Peyer's patch (tissue), 4 donors: ENCODE measurements at regions not wholly inside any gene's neighbourhood (a gene's known extent, or its start where the extent isn't known, plus 50 kb on each side); places are given as distances from the start of the nearest gene placed in this dataset.

ENCODE experiments used
- DNase-seq, 3 donors: peaks; one replicate each; pipeline ENCODE4 v3.0.0-alpha.2; 2017 to 2019
- H3K27ac ChIP-seq, 4 donors: fragments of 200-600 bp; sonication (generic); one replicate each; pipeline ENCODE4 v1.5.1; 2016 to 2019
- H3K27me3 ChIP-seq, 2 donors: fragments of 200-600 bp; sonication (generic); one replicate each; pipeline ENCODE4 v1.5.1; 2019
- H3K36me3 ChIP-seq, 3 donors: fragments of 200-600 bp; sonication (generic); one replicate each; pipeline ENCODE4 v1.5.1; 2016 to 2019
- H3K4me1 ChIP-seq, 4 donors: fragments of 200-600 bp; sonication (generic); one replicate each; pipeline ENCODE4 v1.5.1; 2016 to 2019
- H3K4me3 ChIP-seq, 4 donors: fragments of 200-600 bp; sonication (generic); 1 replicate in 3 of 4; 2 replicates in 1 of 4; pipeline ENCODE4 v1.5.1; 2016 to 2019; ENCODE audit warnings: mild to moderate bottlenecking in 1 of 4
- H3K9me3 ChIP-seq, 4 donors: fragments of 200-600 bp; sonication (generic); one replicate each; pipeline ENCODE4 v1.5.1; 2016 to 2019; ENCODE audit warnings: mild to moderate bottlenecking in 1 of 4
- CTCF ChIP-seq, 6 experiments: fragments of 450-650 bp in 4 of 6; fragments of 200-600 bp in 2 of 6; sonication (generic) in 1 of 6; IDR thresholded peaks; one replicate each; pipeline ENCODE4 v1.5.1; 2017 to 2019; ENCODE audit warnings: antibody characterized with exemption in 6 of 6, mild to moderate bottlenecking in 3 of 6, moderate library complexity in 1 of 6
- POLR2A ChIP-seq, 2 donors: fragments of 450-650 bp; IDR thresholded peaks; one replicate each; pipeline ENCODE4 v1.5.1; 2017; ENCODE audit warnings: antibody characterized with exemption in 2 of 2, mild to moderate bottlenecking in 2 of 2, moderate library complexity in 2 of 2

- Histone ChIP-seq H3K4me1 (no peaks in the 10 kb centered on the region), H3K27me3 (no peaks in the 10 kb centered on the region), H3K9me3 (no peaks in the 10 kb centered on the region), H3K4me3 (no peak overlapping the region), H3K36me3 (no peaks in the 10 kb centered on the region), H3K27ac (no peak overlapping the region)
- DNase-seq: no peak
- no peak for TF ChIP-seq CTCF (IDR thresholded peaks at IDR 0.05)
- no peak for TF ChIP-seq POLR2A (IDR thresholded peaks at IDR 0.05)
Measured at GRCh38 chrX:82658492-82658891, 849.6 kb upstream of the POU3F4 start.

- Histone ChIP-seq H3K36me3 (no peaks in the 10 kb centered on the region), H3K4me1 (no peaks in the 10 kb centered on the region), H3K9me3 (no peaks in the 10 kb centered on the region), H3K27ac (no peak overlapping the region), H3K27me3 (no peaks in the 10 kb centered on the region), H3K4me3 (no peak overlapping the region)
- no peak for DNase-seq
- TF ChIP-seq POLR2A (IDR thresholded peaks at IDR 0.05) (no peak), CTCF (IDR thresholded peaks at IDR 0.05) (no peak)
Measured at GRCh38 chrX:82666355-82666754, 841.7 kb upstream of the POU3F4 start.

GRCh38 chrX:82675104-82675503 is 833.0 kb upstream of the POU3F4 start:
- Histone ChIP-seq H3K27ac (no peak overlapping the region), H3K27me3 (no peaks in the 10 kb centered on the region), H3K9me3 (no peaks in the 10 kb centered on the region), H3K4me1 (no peaks in the 10 kb centered on the region), H3K4me3 (no peak overlapping the region), H3K36me3 (no peaks in the 10 kb centered on the region)
- no peak for DNase-seq
- no peak for TF ChIP-seq POLR2A (IDR thresholded peaks at IDR 0.05)

GRCh38 chrX:82676386-82676785 is 831.7 kb upstream of the POU3F4 start:
- peak in 2 of 6 experiments; percentile 1 to 6 for TF ChIP-seq CTCF (IDR thresholded peaks at IDR 0.05)
- no peak for TF ChIP-seq POLR2A (IDR thresholded peaks at IDR 0.05)
- Histone ChIP-seq H3K9me3 (no peaks in the 10 kb centered on the region), H3K4me1 (no peaks in the 10 kb centered on the region), H3K4me3 (no peak overlapping the region), H3K27me3 (no peaks in the 10 kb centered on the region), H3K27ac (no peak overlapping the region), H3K36me3 (no peaks in the 10 kb centered on the region)
- DNase-seq: no peak

- Histone ChIP-seq H3K27ac (no peak overlapping the region), H3K4me1 (no peaks in the 10 kb centered on the region), H3K36me3 (no peaks in the 10 kb centered on the region), H3K27me3 (no peaks in the 10 kb centered on the region), H3K9me3 (no peaks in the 10 kb centered on the region), H3K4me3 (no peak overlapping the region)
- no peak for DNase-seq
- TF ChIP-seq POLR2A (IDR thresholded peaks at IDR 0.05): no peak
Measured at GRCh38 chrX:82677286-82677685, 830.8 kb upstream of the POU3F4 start.

- Histone ChIP-seq H3K27me3 (no peaks in the 10 kb centered on the region), H3K4me1 (no peaks in the 10 kb centered on the region), H3K36me3 (no peaks in the 10 kb centered on the region), H3K4me3 (no peak overlapping the region), H3K9me3 (no peaks in the 10 kb centered on the region), H3K27ac (no peak overlapping the region)
- TF ChIP-seq CTCF (IDR thresholded peaks at IDR 0.05) (no peak), POLR2A (IDR thresholded peaks at IDR 0.05) (no peak)
- DNase-seq: no peak
Measured at GRCh38 chrX:82692991-82693390, 815.1 kb upstream of the POU3F4 start.

- Histone ChIP-seq H3K4me1 (no peaks in the 10 kb centered on the region), H3K27ac (no peak overlapping the region), H3K36me3 (no peaks in the 10 kb centered on the region), H3K9me3 (no peaks in the 10 kb centered on the region), H3K27me3 (no peaks in the 10 kb centered on the region), H3K4me3 (no peak overlapping the region)
- no peak for TF ChIP-seq CTCF (IDR thresholded peaks at IDR 0.05)
- no peak for TF ChIP-seq POLR2A (IDR thresholded peaks at IDR 0.05)
- no peak for DNase-seq
Measured at GRCh38 chrX:82695066-82695465, 813.0 kb upstream of the POU3F4 start.
